ENCODE measurements at regions not wholly inside any gene's neighbourhood (a gene's known extent, or its start where the extent isn't known, plus 50 kb on each side); places are given as distances from the start of the nearest gene placed in this dataset.
"Not testable (repeated sequence)": the region's sequence is repeated elsewhere in the genome, so short reads cannot be mapped to it uniquely, and the experiment has no call there.

DNA sequence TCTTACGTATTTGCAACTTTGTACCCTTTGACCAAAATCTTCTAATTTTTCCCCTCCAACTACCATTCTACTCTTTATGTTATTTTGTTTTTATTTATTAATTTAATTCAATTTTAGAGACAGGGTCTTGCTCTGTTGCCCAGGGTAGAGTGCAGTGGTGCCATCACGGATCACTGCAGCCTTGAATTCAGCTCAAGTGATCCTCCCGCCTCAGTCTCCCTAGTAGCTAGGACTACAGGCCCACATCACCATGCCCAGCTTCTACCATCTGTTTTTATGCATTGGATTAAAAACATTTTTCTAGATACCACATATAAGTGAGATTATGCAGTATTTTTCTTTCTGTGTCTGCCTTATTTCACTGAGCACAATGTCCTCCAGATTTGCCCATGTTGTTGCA is 2912.5 kb downstream of the RPIA start:
- not testable (repeated sequence) for H3K4me1 ChIP-seq (ENCODE audit: insufficient read depth, low read length); FAIRE-seq; H3K9me3 Mint-ChIP-seq (ENCODE audit: unreplicated experiment); H4K20me1 ChIP-seq (ENCODE audit: insufficient read depth, low read length); H3K79me2 ChIP-seq (ENCODE audit: insufficient read depth, low read length); H3K27ac ChIP-seq (ENCODE audit: low read depth, low read length); H3K36me3 Mint-ChIP-seq (ENCODE audit: low read depth, unreplicated experiment); DNase-seq (ENCODE audit: low read depth); H3K27me3 ChIP-seq (ENCODE audit: insufficient read depth, low read length); H3K27me3 Mint-ChIP-seq (ENCODE audit: low read depth, unreplicated experiment); H3K4me3 ChIP-seq (ENCODE audit: insufficient read depth, low read depth, low read length); H3K36me3 ChIP-seq (ENCODE audit: insufficient read depth, low read length); H3K4me1 Mint-ChIP-seq (ENCODE audit: low read depth, unreplicated experiment); H3K9ac ChIP-seq (ENCODE audit: low read length); H3K4me2 ChIP-seq (ENCODE audit: low read length); H2AFZ ChIP-seq (ENCODE audit: low read depth, low read length); H3K27ac Mint-ChIP-seq (ENCODE audit: unreplicated experiment); H3K4me3 Mint-ChIP-seq (ENCODE audit: unreplicated experiment); H3K9me3 ChIP-seq (ENCODE audit: insufficient read depth, low read depth, low read length)

DNA sequence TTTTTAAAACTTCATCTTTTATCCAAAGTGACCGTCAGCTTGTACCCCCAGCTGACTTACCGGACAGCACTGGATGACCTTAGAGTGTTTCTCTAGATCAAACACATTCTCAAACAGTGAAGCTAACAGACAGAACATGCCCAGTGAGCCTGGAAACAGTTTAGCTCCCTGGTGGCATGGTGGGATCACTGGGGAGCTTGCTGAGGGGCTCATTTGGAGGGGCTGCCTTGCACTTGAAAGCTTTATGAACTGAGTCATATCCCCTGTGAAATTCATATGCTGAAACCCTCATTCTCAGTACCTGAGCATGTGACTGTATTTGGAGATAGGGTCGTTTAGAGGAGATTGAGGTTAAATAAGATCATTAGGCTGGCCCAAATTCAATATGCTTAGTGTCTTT is 2913.2 kb downstream of the RPIA start:
- not testable (repeated sequence) for H4K20me1 ChIP-seq (ENCODE audit: insufficient read depth, low read length); H3K27me3 ChIP-seq (ENCODE audit: insufficient read depth, low read length); H3K27ac ChIP-seq (ENCODE audit: low read depth, low read length); H3K27me3 Mint-ChIP-seq (ENCODE audit: low read depth, unreplicated experiment); H3K27ac Mint-ChIP-seq (ENCODE audit: unreplicated experiment); H3K36me3 ChIP-seq (ENCODE audit: insufficient read depth, low read length); H3K9me3 Mint-ChIP-seq (ENCODE audit: unreplicated experiment); H3K4me3 ChIP-seq (ENCODE audit: insufficient read depth, low read depth, low read length); H3K4me2 ChIP-seq (ENCODE audit: low read length); H3K4me1 ChIP-seq (ENCODE audit: insufficient read depth, low read length); DNase-seq (ENCODE audit: low read depth); H3K4me3 Mint-ChIP-seq (ENCODE audit: unreplicated experiment); H3K9ac ChIP-seq (ENCODE audit: low read length); H3K36me3 Mint-ChIP-seq (ENCODE audit: low read depth, unreplicated experiment); FAIRE-seq; H3K4me1 Mint-ChIP-seq (ENCODE audit: low read depth, unreplicated experiment); H3K79me2 ChIP-seq (ENCODE audit: insufficient read depth, low read length); H3K9me3 ChIP-seq (ENCODE audit: insufficient read depth, low read depth, low read length); H2AFZ ChIP-seq (ENCODE audit: low read depth, low read length)

DNA sequence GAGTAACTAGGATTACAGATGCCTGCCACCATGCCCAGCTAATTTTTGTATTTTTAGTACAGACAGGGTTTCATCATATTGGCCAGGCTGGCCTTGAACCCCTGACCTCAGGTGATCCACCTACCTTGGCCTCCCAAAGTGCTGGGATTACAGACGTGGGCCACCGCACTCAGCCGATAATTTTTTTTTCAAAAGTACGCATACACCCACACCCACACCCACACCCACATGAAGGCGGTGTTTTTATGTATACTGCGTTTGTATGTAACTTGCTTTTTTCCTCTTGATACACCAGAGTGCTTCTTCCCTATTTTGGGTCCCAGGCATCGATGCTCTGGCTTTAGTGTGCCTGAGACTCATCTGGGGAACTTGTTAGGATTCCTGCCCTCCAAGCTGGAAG is 2932.3 kb downstream of the RPIA start:
- not testable (repeated sequence) for H3K4me1 Mint-ChIP-seq (ENCODE audit: low read depth, unreplicated experiment); H3K4me3 Mint-ChIP-seq (ENCODE audit: unreplicated experiment); H2AFZ ChIP-seq (ENCODE audit: low read depth, low read length); H3K9ac ChIP-seq (ENCODE audit: low read length); H3K27ac Mint-ChIP-seq (ENCODE audit: unreplicated experiment); FAIRE-seq; DNase-seq (ENCODE audit: low read depth); H3K27me3 ChIP-seq (ENCODE audit: insufficient read depth, low read length); H3K9me3 Mint-ChIP-seq (ENCODE audit: unreplicated experiment); H3K4me2 ChIP-seq (ENCODE audit: low read length); H3K79me2 ChIP-seq (ENCODE audit: insufficient read depth, low read length); H4K20me1 ChIP-seq (ENCODE audit: insufficient read depth, low read length); H3K36me3 Mint-ChIP-seq (ENCODE audit: low read depth, unreplicated experiment); H3K36me3 ChIP-seq (ENCODE audit: insufficient read depth, low read length); H3K27me3 Mint-ChIP-seq (ENCODE audit: low read depth, unreplicated experiment); H3K9me3 ChIP-seq (ENCODE audit: insufficient read depth, low read depth, low read length); H3K4me3 ChIP-seq (ENCODE audit: insufficient read depth, low read depth, low read length); H3K27ac ChIP-seq (ENCODE audit: low read depth, low read length); H3K4me1 ChIP-seq (ENCODE audit: insufficient read depth, low read length)

DNA sequence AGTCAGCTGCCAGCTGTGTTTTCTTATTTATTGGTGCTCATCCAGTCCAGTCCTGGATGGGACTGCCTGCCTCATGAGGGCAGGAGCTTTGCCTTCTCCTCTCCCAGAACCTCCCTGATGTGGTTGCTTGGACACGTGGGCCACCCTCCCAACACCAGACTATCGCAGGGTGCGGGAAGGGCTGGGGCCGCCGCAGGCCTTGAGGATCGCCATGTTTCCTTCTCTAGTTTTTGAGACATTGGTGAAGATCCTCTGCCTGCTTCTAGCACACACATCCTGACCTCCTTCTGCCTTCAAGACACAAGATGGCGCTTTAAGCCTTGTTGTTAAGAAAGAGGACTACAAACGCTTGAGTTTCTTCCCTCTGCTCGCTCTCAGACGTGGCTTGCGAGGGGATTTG is 2937.0 kb downstream of the RPIA start:
- H3K4me3 Mint-ChIP-seq (ENCODE audit: unreplicated experiment); H3K36me3 Mint-ChIP-seq (ENCODE audit: low read depth, unreplicated experiment); H3K4me3 ChIP-seq (ENCODE audit: insufficient read depth, low read depth, low read length); H3K27ac Mint-ChIP-seq (ENCODE audit: unreplicated experiment); H3K4me1 Mint-ChIP-seq (ENCODE audit: low read depth, unreplicated experiment); H3K4me2 ChIP-seq (ENCODE audit: low read length); H2AFZ ChIP-seq (ENCODE audit: low read depth, low read length); H3K9ac ChIP-seq (ENCODE audit: low read length); FAIRE-seq; H3K27me3 ChIP-seq (ENCODE audit: insufficient read depth, low read length); H3K27ac ChIP-seq (ENCODE audit: low read depth, low read length); H3K79me2 ChIP-seq (ENCODE audit: insufficient read depth, low read length); H3K36me3 ChIP-seq (ENCODE audit: insufficient read depth, low read length); DNase-seq (ENCODE audit: low read depth); H3K27me3 Mint-ChIP-seq (ENCODE audit: low read depth, unreplicated experiment); H3K9me3 Mint-ChIP-seq (ENCODE audit: unreplicated experiment); H3K9me3 ChIP-seq (ENCODE audit: insufficient read depth, low read depth, low read length); H3K4me1 ChIP-seq (ENCODE audit: insufficient read depth, low read length); H4K20me1 ChIP-seq (ENCODE audit: insufficient read depth, low read length): not testable (repeated sequence)

DNA sequence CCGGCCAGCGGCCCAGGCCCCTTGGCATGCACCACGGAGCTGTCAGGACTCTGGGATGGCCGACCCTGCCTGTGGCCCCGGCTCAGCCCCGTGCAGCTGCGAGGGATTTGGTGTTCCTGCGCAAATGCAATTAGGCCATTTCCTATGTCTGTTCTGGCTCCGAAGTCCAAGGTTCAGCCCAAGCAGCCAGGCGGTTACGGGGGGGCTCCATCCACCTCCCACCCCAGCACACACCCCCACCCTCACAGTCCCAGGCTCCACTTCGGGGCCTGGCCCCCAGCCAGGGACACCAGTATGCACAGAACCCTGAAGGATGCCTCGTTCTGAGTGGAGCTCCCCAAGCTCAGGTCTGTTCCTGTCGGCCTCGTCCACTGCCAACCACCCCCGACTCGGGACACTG is 2965.7 kb downstream of the RPIA start:
- H3K36me3 ChIP-seq (ENCODE audit: insufficient read depth, low read length); H4K20me1 ChIP-seq (ENCODE audit: insufficient read depth, low read length); H3K36me3 Mint-ChIP-seq (ENCODE audit: low read depth, unreplicated experiment); H3K9me3 Mint-ChIP-seq (ENCODE audit: unreplicated experiment); H3K9me3 ChIP-seq (ENCODE audit: insufficient read depth, low read depth, low read length); H3K27me3 ChIP-seq (ENCODE audit: insufficient read depth, low read length); H3K79me2 ChIP-seq (ENCODE audit: insufficient read depth, low read length); H3K4me1 ChIP-seq (ENCODE audit: insufficient read depth, low read length); H3K4me1 Mint-ChIP-seq (ENCODE audit: low read depth, unreplicated experiment); H3K4me3 Mint-ChIP-seq (ENCODE audit: unreplicated experiment); FAIRE-seq; H2AFZ ChIP-seq (ENCODE audit: low read depth, low read length); H3K27me3 Mint-ChIP-seq (ENCODE audit: low read depth, unreplicated experiment); H3K4me3 ChIP-seq (ENCODE audit: insufficient read depth, low read depth, low read length): not testable (repeated sequence)
- Histone ChIP-seq H3K27ac (ENCODE audit: low read depth, low read length) (peak overlapping the region; percentile 70), H3K9ac (ENCODE audit: low read length) (peak overlapping the region; percentile 61), H3K4me2 (ENCODE audit: low read length) (peak overlapping the region; percentile 54)
- peak; percentile 18 for DNase-seq (ENCODE audit: low read depth)
- peak overlapping the region; percentile 53 for H3K27ac Mint-ChIP-seq (ENCODE audit: unreplicated experiment)

DNA sequence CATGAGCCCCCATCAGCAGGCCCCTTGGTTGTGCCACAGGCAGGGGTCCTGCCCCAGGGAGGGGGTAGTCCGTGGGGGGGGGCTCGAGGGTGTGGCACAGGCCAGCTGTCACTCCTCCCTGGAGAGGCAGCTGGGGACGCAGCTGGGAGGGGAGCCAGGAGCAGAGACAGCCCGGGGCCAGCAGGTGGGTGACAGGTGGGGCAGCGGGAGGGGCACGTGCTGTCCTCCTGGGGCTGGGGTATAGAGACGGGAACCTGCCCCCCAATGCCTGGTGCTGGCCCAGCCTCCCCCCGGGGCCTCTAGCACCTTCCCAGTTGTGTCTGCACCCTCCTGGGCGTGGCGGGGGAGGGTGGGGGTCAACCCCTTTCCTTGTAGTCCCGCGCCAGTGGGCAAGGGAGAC is 2966.9 kb downstream of the RPIA start:
- not testable (repeated sequence) for DNase-seq (ENCODE audit: low read depth); H3K9me3 Mint-ChIP-seq (ENCODE audit: unreplicated experiment); H3K4me2 ChIP-seq (ENCODE audit: low read length); H3K79me2 ChIP-seq (ENCODE audit: insufficient read depth, low read length); H3K4me1 Mint-ChIP-seq (ENCODE audit: low read depth, unreplicated experiment); H3K27ac Mint-ChIP-seq (ENCODE audit: unreplicated experiment); H3K36me3 ChIP-seq (ENCODE audit: insufficient read depth, low read length); H3K4me3 ChIP-seq (ENCODE audit: insufficient read depth, low read depth, low read length); H3K36me3 Mint-ChIP-seq (ENCODE audit: low read depth, unreplicated experiment); H3K4me3 Mint-ChIP-seq (ENCODE audit: unreplicated experiment); H3K27me3 Mint-ChIP-seq (ENCODE audit: low read depth, unreplicated experiment); H3K9ac ChIP-seq (ENCODE audit: low read length); H3K27me3 ChIP-seq (ENCODE audit: insufficient read depth, low read length); H3K4me1 ChIP-seq (ENCODE audit: insufficient read depth, low read length); H2AFZ ChIP-seq (ENCODE audit: low read depth, low read length); H3K9me3 ChIP-seq (ENCODE audit: insufficient read depth, low read depth, low read length); FAIRE-seq; H3K27ac ChIP-seq (ENCODE audit: low read depth, low read length); H4K20me1 ChIP-seq (ENCODE audit: insufficient read depth, low read length)
